LNCAP (cell line): ENCODE measurements at regions not wholly inside any gene's neighbourhood (a gene's known extent, or its start where the extent isn't known, plus 50 kb on each side); places are given as distances from the start of the nearest gene placed in this dataset.

Experiments used
- TF ChIP-seq, protein P1 (sequence below): fragments of 450-650 bp; IDR thresholded peaks from 2 replicates; pipeline ENCODE4 v1.5.1; 2017; ENCODE audit warnings: mild to moderate bottlenecking

DNA sequence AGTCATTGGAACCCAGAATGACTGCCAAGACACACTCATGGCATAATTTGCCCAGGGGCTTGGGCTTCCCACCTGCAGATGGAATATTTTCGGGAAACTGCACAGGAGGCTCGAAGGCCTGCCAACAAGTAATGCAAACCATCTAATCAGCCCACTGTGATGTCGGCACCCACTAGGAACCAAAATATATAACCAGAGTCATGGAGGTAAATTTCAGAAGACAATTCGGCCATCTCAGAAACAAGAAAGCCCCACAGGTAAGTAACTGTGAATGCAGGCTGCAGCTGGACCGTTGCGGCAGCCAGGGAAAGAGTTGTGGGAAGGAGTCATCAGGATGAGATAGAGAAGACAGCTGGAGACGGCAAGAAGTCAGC, 264.4 kb downstream of the SYK start:
- TF ChIP-seq, protein P1, sequence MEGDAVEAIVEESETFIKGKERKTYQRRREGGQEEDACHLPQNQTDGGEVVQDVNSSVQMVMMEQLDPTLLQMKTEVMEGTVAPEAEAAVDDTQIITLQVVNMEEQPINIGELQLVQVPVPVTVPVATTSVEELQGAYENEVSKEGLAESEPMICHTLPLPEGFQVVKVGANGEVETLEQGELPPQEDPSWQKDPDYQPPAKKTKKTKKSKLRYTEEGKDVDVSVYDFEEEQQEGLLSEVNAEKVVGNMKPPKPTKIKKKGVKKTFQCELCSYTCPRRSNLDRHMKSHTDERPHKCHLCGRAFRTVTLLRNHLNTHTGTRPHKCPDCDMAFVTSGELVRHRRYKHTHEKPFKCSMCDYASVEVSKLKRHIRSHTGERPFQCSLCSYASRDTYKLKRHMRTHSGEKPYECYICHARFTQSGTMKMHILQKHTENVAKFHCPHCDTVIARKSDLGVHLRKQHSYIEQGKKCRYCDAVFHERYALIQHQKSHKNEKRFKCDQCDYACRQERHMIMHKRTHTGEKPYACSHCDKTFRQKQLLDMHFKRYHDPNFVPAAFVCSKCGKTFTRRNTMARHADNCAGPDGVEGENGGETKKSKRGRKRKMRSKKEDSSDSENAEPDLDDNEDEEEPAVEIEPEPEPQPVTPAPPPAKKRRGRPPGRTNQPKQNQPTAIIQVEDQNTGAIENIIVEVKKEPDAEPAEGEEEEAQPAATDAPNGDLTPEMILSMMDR = no peak

DNA sequence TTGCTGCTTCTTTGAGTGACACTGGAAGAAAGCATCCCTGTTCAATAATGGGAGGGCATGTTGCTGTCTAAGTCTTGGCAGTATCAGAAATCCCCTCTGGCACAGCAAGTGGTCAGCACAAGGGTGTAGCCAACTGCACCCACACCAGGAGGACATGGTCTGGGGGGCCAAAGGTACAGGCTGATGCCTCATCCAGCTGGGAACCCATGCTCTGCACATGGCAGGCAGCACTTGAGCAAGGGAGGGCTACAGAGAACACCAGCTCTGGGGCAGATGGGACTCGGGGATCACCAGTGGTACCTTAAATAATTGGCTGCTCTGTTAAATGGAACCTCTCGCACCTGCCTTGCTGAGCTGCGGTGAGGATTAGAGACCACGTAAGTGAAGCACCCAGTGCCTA, 265.2 kb downstream of the SYK start:
- TF ChIP-seq, protein P1 = no peak

DNA sequence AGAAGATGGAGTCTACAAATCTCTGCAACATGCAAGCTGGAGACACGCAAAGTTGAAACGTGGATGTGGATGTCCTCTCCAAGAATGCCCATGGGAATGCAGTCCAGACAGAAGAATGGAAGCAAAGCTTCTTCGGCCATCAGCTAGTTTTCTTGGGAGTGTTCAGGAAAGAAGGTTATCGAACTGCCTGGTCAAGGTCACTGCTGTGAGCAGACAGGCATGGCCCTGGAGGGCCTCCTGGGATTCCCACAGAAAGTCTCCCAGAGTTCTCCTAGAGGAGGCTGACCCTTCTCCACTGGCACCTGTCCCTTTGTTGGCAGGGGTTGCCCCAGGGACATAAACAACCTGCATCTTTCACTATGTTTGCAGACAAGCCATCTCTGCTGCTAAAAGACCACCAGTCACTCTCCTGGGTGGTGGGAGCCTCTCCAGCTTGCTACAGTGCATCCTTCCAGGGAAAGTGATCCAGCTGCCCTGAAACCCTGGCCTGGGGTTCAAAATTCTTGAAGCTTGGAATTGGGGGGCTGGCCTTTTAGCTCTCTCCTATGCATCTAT, 265.8 kb downstream of the SYK start:
- TF ChIP-seq, protein P1 = no peak

DNA sequence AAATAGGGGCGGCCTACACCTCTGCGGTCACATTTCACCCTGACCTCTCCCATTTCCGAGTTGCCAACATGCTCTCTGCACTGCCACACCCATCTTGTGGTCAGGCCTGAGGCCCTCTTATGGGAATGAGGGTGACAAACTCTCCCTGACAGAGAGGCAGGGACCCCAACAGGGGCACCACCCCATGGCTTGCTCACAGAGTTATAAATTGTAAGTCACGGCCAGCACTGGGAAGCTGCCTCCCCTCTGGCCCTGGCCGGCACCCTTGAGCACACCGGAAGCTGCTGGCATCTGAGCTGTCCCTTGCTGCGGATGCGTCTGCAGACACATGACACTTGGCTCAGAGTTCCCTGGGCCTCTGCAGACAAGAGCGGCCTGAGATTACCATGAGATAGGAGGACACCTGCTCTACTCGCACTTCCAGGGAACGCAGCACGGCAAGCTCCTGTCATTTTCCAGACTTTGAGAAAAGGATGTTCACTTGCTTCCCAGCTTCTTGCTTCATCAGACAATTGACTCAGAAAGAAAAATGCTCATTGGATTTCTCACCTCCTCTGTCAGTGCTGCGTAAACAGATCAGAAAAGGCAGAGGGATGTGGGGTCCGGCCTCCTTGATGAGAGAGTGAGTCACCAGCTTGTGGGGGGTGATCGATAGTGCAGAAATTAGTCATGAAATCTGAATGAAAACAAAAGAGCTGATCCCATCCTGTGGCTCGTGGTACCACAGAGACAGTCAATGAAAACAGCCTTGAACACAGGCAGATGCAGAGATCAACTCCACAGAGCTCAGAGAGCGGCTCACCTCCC, 269.8 kb downstream of the SYK start:
- TF ChIP-seq, protein P1 = no peak

DNA sequence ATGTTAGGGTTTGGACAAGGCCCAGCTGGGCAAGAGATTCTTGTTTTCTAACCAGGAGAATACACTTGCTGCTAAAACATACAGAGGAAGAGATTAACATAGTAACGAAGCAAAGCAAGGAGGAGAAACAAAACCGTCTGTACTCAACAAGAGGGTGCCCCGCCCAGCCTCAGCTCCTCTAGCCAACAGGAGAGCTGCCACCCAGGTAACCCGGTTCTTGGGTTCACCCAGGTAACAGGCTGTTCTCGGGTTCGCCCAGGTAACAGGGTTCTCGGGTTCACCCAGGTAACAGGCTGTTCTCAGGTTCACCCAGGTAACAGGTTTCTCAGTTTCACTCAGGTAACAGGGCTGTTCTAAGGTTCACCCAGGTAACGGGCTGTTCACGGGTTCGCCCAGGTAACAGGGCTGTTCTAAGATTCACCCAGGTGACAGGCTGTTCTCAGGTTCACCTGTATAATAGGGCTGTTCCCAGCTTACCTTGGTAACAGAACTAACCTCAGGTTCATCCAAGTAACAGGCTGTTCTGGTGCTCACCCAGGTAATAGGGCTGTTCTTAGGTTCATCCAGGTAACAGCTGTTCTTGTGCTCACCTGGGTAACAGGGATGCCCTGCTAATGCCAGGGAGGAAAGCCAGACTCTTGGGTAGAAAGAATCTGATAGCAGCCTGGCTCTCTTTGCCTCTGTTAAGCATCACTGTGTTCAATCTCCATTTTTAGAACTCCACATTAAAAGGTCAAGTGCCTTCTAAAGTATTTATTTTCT, 271.6 kb downstream of the SYK start:
- TF ChIP-seq, protein P1 = no peak

DNA sequence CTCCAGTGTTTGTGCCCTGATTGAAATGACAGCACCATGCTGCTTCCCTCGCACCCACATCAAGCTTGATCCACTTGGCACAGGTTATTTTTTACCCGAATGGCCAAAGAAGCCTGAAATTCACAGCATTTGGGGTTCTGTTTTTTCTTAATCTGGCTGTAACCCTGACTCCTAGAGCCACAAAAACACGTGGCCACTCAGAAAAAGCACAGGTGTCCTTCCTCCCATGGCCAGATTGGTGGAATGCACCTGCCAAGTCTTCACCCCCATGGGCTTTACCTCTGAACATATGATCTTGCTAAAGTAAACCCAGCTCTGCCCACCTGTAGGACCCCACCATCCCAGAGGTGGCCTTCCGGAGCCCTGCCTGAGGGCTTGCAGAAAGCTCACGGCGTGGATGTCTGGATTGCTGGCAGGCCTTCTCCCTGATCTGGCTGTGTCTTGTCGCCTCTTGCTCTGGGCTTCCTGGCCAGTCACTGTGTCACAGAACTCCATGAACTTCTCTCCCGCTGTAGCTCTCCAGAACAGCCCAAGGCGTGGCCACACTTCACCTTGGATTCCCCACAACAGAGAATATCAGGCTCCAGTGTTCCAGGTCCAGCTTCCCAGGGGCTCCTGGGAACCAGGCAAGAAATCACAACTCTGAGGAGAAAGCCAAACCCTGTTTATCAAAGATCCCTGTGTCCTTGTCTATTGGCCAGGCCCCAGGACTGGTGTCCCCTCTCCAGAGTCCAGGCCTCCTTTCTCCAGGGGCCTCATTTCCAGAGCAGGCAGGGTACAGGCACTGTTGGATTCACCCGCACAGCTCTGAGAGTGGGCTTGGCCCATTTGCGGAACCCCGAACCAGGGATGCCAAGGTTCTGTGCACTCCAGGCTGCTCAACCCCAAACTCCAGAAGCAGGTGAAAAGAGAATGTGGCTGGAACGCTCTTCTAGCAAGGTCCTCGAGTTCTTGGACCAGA, 272.5 kb downstream of the SYK start:
- TF ChIP-seq, protein P1 = no peak

DNA sequence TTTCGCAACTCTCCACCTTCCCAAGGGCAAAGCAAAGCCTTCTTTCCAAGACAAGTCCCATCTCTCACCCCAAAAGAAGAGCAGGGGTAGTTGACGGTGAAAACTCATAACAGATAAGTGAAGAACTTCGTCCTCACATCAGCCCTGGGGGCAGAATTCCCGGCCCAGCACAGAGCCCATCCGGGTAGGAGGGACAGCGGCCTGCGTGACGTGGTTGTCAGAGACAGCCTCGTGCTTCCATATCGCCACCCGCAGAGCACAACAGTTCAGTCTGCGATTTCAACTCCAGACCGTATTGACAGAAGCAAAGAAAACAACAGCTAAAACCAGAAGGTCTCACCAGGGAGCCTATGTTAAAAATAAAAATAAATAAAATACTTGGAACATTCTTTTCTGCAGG, 273.2 kb downstream of the SYK start:
- TF ChIP-seq, protein P1 = no peak
